Progenitor cell of endocrine pancreas (in vitro differentiated cells): ENCODE measurements at regions not wholly inside any gene's neighbourhood (a gene's known extent, or its start where the extent isn't known, plus 50 kb on each side); places are given as distances from the start of the nearest gene placed in this dataset.
"Not testable (repeated sequence)": the region's sequence is repeated elsewhere in the genome, so short reads cannot be mapped to it uniquely, and the experiment has no call there.

Experiments used
- DNase-seq: peaks from one replicate; pipeline ENCODE4 v3.0.0; 2021; ENCODE audit warnings: low spot score; ENCODE audit not compliant: unreplicated experiment
- H3K27ac Mint-ChIP-seq: 2 replicates; pipeline ENCODE4 v1.8.0; 2021; ENCODE audit warnings: mild to moderate bottlenecking, moderate library complexity, mixed read lengths
- H3K27me3 Mint-ChIP-seq: 2 replicates; pipeline ENCODE4 v1.8.0; 2021; ENCODE audit warnings: mixed read lengths
- H3K36me3 Mint-ChIP-seq: 2 replicates; pipeline ENCODE4 v1.8.0; 2022; ENCODE audit warnings: mixed read lengths; ENCODE audit not compliant: insufficient read depth
- H3K4me1 Mint-ChIP-seq: 2 replicates; pipeline ENCODE4 v1.8.0; 2021; ENCODE audit warnings: low read depth, mixed read lengths
- H3K4me3 Mint-ChIP-seq: 2 replicates; pipeline ENCODE4 v1.8.0; 2021; ENCODE audit warnings: low read depth, mild to moderate bottlenecking, moderate library complexity, mixed read lengths
- H3K9me3 Mint-ChIP-seq: 2 replicates; pipeline ENCODE4 v1.8.0; 2021; ENCODE audit warnings: low read depth, mixed read lengths
- TF ChIP-seq, protein P1 (sequence below): fragments of 200-600 bp; sonication (generic); IDR thresholded peaks from one replicate; pipeline ENCODE4 v1.5.0; 2021; ENCODE audit warnings: antibody characterized with exemption, mild to moderate bottlenecking; ENCODE audit not compliant: unreplicated experiment

DNA sequence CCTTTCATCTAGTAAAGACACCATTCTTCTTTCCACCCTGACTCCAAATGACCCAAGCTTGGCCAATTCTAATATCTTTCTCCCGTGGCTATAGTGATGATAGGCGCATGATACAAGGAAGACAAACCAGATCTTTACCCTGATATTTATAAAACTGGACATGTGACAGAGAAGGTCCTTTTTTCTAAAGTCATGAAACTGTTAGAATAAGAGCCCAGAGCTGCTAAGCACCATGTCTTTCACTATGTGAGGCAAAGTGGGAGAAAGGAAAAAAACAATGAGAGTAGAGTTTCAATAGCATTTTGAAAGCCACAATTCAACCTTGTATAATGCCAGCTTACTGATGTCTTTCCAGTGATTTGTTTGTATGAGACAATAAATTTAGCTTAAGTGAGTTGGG, 212.4 kb downstream of the RASSF9 start:
- H3K4me3 Mint-ChIP-seq = no peak overlapping the region
- no peak for DNase-seq
- no peaks in the 10 kb centered on the region for H3K9me3 Mint-ChIP-seq
- no peaks in the 10 kb centered on the region for H3K27me3 Mint-ChIP-seq
- H3K27ac Mint-ChIP-seq = no peak overlapping the region
- H3K4me1 Mint-ChIP-seq = peaks cover 2% of the 10 kb centered on the region
- TF ChIP-seq, protein P1, sequence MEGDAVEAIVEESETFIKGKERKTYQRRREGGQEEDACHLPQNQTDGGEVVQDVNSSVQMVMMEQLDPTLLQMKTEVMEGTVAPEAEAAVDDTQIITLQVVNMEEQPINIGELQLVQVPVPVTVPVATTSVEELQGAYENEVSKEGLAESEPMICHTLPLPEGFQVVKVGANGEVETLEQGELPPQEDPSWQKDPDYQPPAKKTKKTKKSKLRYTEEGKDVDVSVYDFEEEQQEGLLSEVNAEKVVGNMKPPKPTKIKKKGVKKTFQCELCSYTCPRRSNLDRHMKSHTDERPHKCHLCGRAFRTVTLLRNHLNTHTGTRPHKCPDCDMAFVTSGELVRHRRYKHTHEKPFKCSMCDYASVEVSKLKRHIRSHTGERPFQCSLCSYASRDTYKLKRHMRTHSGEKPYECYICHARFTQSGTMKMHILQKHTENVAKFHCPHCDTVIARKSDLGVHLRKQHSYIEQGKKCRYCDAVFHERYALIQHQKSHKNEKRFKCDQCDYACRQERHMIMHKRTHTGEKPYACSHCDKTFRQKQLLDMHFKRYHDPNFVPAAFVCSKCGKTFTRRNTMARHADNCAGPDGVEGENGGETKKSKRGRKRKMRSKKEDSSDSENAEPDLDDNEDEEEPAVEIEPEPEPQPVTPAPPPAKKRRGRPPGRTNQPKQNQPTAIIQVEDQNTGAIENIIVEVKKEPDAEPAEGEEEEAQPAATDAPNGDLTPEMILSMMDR = no peak
- H3K36me3 Mint-ChIP-seq = no peaks in the 10 kb centered on the region

DNA sequence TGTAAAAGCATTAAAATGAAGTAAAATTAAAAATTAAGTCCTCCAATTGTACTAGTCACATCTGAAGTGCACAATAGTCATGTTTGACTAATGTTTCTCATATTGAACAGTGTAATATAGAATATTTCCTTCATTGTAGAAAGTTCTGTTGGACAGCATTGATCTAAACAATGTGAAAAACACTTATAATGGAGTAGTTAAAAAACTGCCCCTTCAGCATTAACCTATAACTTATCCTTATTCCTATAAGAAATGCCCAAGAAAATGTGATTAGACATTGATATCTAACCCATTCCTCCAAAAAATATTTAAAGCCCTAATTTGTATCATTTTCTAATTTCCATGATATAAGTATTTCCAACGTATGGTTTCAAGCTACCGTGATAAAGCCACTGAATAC, 210.7 kb downstream of the RASSF9 start:
- no peaks in the 10 kb centered on the region for H3K9me3 Mint-ChIP-seq
- H3K27me3 Mint-ChIP-seq = no peaks in the 10 kb centered on the region
- H3K36me3 Mint-ChIP-seq = no peaks in the 10 kb centered on the region
- H3K4me3 Mint-ChIP-seq = no peak overlapping the region
- TF ChIP-seq, protein P1 = no peak
- no peak overlapping the region for H3K27ac Mint-ChIP-seq
- DNase-seq = no peak
- H3K4me1 Mint-ChIP-seq = peaks cover 2% of the 10 kb centered on the region

DNA sequence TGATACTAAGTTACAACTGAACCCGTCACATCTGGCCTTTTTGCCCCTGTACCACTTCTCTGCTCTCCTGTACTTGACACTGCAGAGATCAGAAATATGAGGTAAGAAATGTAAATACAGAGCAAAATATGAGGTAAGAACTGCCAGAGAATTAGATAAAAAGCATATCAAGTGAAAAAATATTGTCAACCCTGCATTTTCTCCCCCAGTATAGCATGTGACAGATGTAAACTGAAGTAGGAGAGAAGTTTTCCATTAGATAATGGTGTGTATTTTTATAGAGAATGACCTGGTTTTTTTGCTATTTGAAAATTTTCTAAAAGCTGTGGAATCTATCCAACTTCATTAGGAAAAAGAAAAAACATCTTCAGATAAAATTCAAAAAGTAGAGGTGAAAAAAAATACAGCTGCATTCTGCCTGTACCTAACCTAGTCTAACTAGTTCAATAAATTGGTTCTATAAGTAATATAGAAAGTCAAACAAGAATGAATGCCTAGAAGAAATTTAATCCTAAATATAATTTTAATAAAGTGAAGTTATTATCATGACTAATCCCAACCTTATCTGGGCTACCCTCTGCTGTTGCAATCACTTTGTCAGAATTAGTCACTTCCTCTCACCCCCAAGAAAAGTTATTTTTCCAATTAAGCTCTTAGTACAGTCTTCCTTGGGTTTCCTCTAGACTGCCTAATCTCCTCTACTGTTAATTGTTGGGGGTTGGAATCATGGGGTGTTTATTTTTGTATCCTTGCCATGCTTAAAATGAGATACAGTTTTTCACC, 210.0 kb downstream of the RASSF9 start:
- peaks cover 2% of the 10 kb centered on the region for H3K4me1 Mint-ChIP-seq
- H3K27me3 Mint-ChIP-seq = no peaks in the 10 kb centered on the region
- TF ChIP-seq, protein P1 = no peak
- no peaks in the 10 kb centered on the region for H3K36me3 Mint-ChIP-seq
- DNase-seq = no peak
- no peaks in the 10 kb centered on the region for H3K9me3 Mint-ChIP-seq
- no peak overlapping the region for H3K27ac Mint-ChIP-seq
- no peak overlapping the region for H3K4me3 Mint-ChIP-seq

DNA sequence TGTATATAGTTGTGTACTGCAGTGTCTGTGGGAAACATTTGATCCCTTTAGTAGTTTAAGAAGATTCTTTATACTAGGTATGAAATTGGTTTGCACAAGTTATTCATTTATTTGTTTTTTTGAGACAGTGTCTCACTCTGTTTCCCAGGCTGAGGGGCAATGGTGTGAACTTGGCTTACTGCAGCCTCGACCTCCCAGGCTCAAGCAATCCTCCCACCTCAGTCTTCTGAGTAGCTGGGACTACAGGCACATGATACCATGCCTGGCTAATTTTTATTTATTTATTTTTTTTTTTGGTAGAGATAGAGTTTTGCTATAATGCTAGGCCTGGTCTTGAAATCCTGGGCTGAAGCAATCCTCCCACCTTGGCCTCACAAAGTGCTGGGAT, 209.4 kb downstream of the RASSF9 start:
- Mint-ChIP-seq H3K4me3 (no peak overlapping the region), H3K4me1 (no peaks in the 10 kb centered on the region), H3K36me3 (no peaks in the 10 kb centered on the region), H3K9me3 (no peaks in the 10 kb centered on the region), H3K27ac (no peak overlapping the region), H3K27me3 (no peaks in the 10 kb centered on the region)
- no peak for DNase-seq
- TF ChIP-seq, protein P1 = no peak

DNA sequence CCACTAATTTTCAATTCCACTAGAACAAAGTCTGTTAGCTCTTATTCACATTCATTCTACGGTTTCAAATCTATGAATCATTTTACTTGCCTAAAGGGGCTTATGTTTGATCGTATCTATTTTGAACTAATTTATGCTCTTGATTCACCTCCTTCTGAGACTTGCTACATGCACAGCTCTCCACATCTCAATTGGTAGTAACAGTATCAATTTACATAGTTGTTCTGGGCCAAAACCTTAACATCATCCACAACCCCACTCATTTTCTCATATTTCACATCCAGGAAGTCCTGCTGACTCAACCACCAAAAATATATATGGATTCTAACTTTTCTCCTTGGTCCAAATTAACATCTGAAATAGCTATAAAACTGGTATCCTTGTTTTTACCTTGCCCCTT, 208.6 kb downstream of the RASSF9 start:
- DNase-seq = no peak
- no peaks in the 10 kb centered on the region for H3K9me3 Mint-ChIP-seq
- H3K27ac Mint-ChIP-seq = no peak overlapping the region
- no peaks in the 10 kb centered on the region for H3K36me3 Mint-ChIP-seq
- TF ChIP-seq, protein P1 = no peak
- H3K27me3 Mint-ChIP-seq = no peaks in the 10 kb centered on the region
- H3K4me1 Mint-ChIP-seq = no peaks in the 10 kb centered on the region
- no peak overlapping the region for H3K4me3 Mint-ChIP-seq

DNA sequence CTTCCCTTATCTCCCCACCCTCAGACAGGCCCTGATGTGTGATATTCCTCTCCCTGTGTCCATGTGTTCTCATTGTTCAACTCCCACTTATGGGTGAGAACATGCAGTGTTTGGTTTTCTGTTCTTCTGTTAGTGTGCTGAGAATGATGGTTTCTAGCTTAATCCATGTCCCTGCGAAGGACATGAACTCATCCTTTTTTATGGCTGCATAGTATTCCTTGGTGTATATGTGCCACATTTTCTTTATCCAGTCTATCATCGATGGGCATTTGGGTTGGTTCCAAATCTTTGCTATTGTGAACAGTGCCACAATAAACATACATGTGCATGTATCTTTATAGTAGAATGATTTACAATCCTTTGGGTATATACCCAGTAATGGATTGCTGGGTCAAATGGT, 207.6 kb downstream of the RASSF9 start:
- H3K27ac Mint-ChIP-seq, H3K36me3 Mint-ChIP-seq, H3K9me3 Mint-ChIP-seq, DNase-seq, H3K4me1 Mint-ChIP-seq, H3K27me3 Mint-ChIP-seq, H3K4me3 Mint-ChIP-seq: not testable (repeated sequence)
